HEK293 (cell line): ENCODE measurements at regions not wholly inside any gene's neighbourhood (a gene's known extent, or its start where the extent isn't known, plus 50 kb on each side); places are given as distances from the start of the nearest gene placed in this dataset.

Source experiments
- CTCF ChIA-PET: fragments of 350-600 bp; formaldehyde crosslinking; extraction: SDS; loops from one replicate; lab custom pipeline; 2021; ENCODE audit warnings: antibody characterized with exemption; lab: Yijun Ruan, JAX
- POLR2A ChIA-PET: fragments of 300-600 bp; formaldehyde crosslinking; extraction: SDS; loops from one replicate; lab custom pipeline; 2020; ENCODE audit warnings: antibody characterized with exemption, inconsistent platforms; lab: Yijun Ruan, JAX
- H3K27ac ChIP-seq: fragments of 200-500 bp; sonication (Bioruptor generic); 2 replicates; pipeline ENCODE4 v1.5.1; 2014; ENCODE audit warnings: low read depth, low read length, control low read depth, inconsistent platforms; ENCODE audit errors: extremely low read depth
- H3K36me3 ChIP-seq, 2 experiments: fragments of 200-500 bp in 1 of 2; sonication (Bioruptor generic) in 1 of 2; 1 replicate in 1 of 2; 2 replicates in 1 of 2; pipeline ENCODE4 v1.5.1; 2014 to 2017; ENCODE audit warnings: inconsistent platforms in 2 of 2, low read length in 2 of 2; ENCODE audit not compliant: control insufficient read depth in 2 of 2, insufficient read depth in 1 of 2
- H3K4me1 ChIP-seq: fragments of 200-500 bp; sonication (Bioruptor generic); 2 replicates; pipeline ENCODE4 v1.5.1; 2014; ENCODE audit warnings: mild to moderate bottlenecking, low read length, inconsistent platforms; ENCODE audit not compliant: control insufficient read depth, insufficient read depth
- H3K4me3 ChIP-seq: 2 replicates; pipeline ENCODE4 v1.5.1; 2011; ENCODE audit warnings: low read depth, mild to moderate bottlenecking, control low read depth, low read length, moderate library complexity
- H3K9me3 ChIP-seq: fragments of 200-500 bp; sonication (Bioruptor generic); 2 replicates; pipeline ENCODE4 v1.5.1; 2014; ENCODE audit warnings: low read depth, low read length, inconsistent platforms; ENCODE audit not compliant: control insufficient read depth, insufficient read depth
- OVOL3 ChIP-seq: fragments of 450-650 bp; formaldehyde crosslinking; IDR thresholded peaks from 2 replicates; pipeline ENCODE4 v1.5.1; 2016; ENCODE audit warnings: missing biosample characterization, missing genetic modification characterization
- REPIN1 ChIP-seq: fragments of 450-650 bp; formaldehyde crosslinking; IDR thresholded peaks from 2 replicates; pipeline ENCODE4 v1.5.1; 2017; ENCODE audit warnings: missing biosample characterization, missing genetic modification characterization, low read depth
- YY2 ChIP-seq: fragments of 450-650 bp; formaldehyde crosslinking; IDR thresholded peaks from 2 replicates; pipeline ENCODE4 v1.5.1; 2016; ENCODE audit warnings: missing biosample characterization, missing genetic modification characterization
- ZBTB20 ChIP-seq: fragments of 450-650 bp; formaldehyde crosslinking; IDR thresholded peaks from 2 replicates; pipeline ENCODE4 v1.5.1; 2016; ENCODE audit warnings: missing biosample characterization, missing genetic modification characterization
- ZNF23 ChIP-seq: fragments of 450-650 bp; formaldehyde crosslinking; IDR thresholded peaks from 2 replicates; pipeline ENCODE4 v1.5.1; 2016; ENCODE audit warnings: missing biosample characterization, missing genetic modification characterization, borderline replicate concordance
- ZNF596 ChIP-seq: fragments of 450-650 bp; IDR thresholded peaks from 2 replicates; pipeline ENCODE4 v1.5.0; 2018; ENCODE audit warnings: missing biosample characterization, mild to moderate bottlenecking, missing genetic modification characterization, moderate library complexity
- ZNF623 ChIP-seq: fragments of 450-650 bp; formaldehyde crosslinking; IDR thresholded peaks from 2 replicates; pipeline ENCODE4 v1.5.1; 2016; ENCODE audit warnings: missing biosample characterization, missing genetic modification characterization
- ZNF747 ChIP-seq: fragments of 450-650 bp; formaldehyde crosslinking; IDR thresholded peaks from 2 replicates; pipeline ENCODE4 v1.5.1; 2016; ENCODE audit warnings: missing biosample characterization, missing genetic modification characterization
- ZNF785 ChIP-seq: fragments of 450-650 bp; formaldehyde crosslinking; IDR thresholded peaks from 2 replicates; pipeline ENCODE4 v1.5.1; 2016; ENCODE audit warnings: missing biosample characterization, missing genetic modification characterization
- TF ChIP-seq, protein P1 (sequence below): fragments of 450-650 bp; formaldehyde crosslinking; IDR thresholded peaks from 2 replicates; pipeline ENCODE4 v1.5.1; 2016; ENCODE audit warnings: missing biosample characterization, missing genetic modification characterization
- TF ChIP-seq, protein P2 (sequence below): fragments of 450-650 bp; formaldehyde crosslinking; IDR thresholded peaks from 2 replicates; pipeline ENCODE4 v1.5.1; 2016; ENCODE audit warnings: missing biosample characterization, missing genetic modification characterization
- TF ChIP-seq, protein P3 (sequence below): fragments of 450-650 bp; formaldehyde crosslinking; IDR thresholded peaks from 2 replicates; pipeline ENCODE4 v1.5.1; 2016; ENCODE audit warnings: missing biosample characterization, missing genetic modification characterization
- TF ChIP-seq, protein P4 (sequence below): fragments of 450-650 bp; formaldehyde crosslinking; IDR thresholded peaks from 2 replicates; pipeline ENCODE4 v1.5.1; 2017; ENCODE audit warnings: missing biosample characterization, missing genetic modification characterization
- TF ChIP-seq, protein P5 (sequence below): fragments of 450-650 bp; formaldehyde crosslinking; IDR thresholded peaks from 2 replicates; pipeline ENCODE4; 2016; ENCODE audit warnings: missing biosample characterization, missing genetic modification characterization
- TF ChIP-seq, protein P6 (sequence below): fragments of 450-650 bp; formaldehyde crosslinking; IDR thresholded peaks from 2 replicates; pipeline ENCODE4 v1.5.1; 2016; ENCODE audit warnings: missing biosample characterization, missing genetic modification characterization
- TF ChIP-seq, protein P7 (sequence below): fragments of 450-650 bp; formaldehyde crosslinking; IDR thresholded peaks from 2 replicates; pipeline ENCODE4 v1.5.1; 2016; ENCODE audit warnings: missing biosample characterization, missing genetic modification characterization

DNA sequence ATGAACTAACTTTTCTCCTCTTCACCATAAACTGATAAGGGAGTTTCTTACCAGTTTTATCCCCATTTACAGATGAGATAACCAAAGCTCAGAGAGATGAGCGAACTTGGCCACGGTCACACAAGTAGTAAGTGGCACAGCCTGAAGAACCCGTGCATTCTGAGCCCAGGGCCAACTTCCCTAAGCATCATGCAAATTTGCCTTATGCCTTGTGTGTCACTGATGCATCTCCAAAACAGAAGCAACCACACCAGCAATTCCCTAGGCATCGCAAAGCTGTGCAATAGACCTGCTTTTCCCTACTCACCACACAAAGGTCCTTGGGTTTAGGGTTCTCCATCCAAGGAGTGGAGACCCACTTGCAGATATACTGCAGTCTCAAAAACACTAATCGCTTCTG is 304.5 kb upstream of the KAZN start:
- Histone ChIP-seq H3K36me3 (no peaks in the 10 kb centered on the region), H3K4me3 (no peak overlapping the region), H3K4me1 (no peaks in the 10 kb centered on the region), H3K9me3 (no peaks in the 10 kb centered on the region), H3K27ac (no peak overlapping the region)
- ChIA-PET CTCF (no interaction called here), POLR2A (no interaction called here)
- TF ChIP-seq, protein P1, sequence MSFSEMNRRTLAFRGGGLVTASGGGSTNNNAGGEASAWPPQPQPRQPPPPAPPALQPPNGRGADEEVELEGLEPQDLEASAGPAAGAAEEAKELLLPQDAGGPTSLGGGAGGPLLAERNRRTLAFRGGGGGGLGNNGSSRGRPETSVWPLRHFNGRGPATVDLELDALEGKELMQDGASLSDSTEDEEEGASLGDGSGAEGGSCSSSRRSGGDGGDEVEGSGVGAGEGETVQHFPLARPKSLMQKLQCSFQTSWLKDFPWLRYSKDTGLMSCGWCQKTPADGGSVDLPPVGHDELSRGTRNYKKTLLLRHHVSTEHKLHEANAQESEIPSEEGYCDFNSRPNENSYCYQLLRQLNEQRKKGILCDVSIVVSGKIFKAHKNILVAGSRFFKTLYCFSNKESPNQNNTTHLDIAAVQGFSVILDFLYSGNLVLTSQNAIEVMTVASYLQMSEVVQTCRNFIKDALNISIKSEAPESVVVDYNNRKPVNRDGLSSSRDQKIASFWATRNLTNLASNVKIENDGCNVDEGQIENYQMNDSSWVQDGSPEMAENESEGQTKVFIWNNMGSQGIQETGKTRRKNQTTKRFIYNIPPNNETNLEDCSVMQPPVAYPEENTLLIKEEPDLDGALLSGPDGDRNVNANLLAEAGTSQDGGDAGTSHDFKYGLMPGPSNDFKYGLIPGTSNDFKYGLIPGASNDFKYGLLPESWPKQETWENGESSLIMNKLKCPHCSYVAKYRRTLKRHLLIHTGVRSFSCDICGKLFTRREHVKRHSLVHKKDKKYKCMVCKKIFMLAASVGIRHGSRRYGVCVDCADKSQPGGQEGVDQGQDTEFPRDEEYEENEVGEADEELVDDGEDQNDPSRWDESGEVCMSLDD, result no peak
- TF ChIP-seq YY2 (tag by site-specific recombination), result no peak
- TF ChIP-seq, protein P2, sequence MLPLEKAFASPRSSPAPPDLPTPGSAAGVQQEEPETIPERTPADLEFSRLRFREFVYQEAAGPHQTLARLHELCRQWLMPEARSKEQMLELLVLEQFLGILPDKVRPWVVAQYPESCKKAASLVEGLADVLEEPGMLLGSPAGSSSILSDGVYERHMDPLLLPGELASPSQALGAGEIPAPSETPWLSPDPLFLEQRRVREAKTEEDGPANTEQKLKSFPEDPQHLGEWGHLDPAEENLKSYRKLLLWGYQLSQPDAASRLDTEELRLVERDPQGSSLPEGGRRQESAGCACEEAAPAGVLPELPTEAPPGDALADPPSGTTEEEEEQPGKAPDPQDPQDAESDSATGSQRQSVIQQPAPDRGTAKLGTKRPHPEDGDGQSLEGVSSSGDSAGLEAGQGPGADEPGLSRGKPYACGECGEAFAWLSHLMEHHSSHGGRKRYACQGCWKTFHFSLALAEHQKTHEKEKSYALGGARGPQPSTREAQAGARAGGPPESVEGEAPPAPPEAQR (tag by site-specific recombination), result no peak
- TF ChIP-seq, protein P3, sequence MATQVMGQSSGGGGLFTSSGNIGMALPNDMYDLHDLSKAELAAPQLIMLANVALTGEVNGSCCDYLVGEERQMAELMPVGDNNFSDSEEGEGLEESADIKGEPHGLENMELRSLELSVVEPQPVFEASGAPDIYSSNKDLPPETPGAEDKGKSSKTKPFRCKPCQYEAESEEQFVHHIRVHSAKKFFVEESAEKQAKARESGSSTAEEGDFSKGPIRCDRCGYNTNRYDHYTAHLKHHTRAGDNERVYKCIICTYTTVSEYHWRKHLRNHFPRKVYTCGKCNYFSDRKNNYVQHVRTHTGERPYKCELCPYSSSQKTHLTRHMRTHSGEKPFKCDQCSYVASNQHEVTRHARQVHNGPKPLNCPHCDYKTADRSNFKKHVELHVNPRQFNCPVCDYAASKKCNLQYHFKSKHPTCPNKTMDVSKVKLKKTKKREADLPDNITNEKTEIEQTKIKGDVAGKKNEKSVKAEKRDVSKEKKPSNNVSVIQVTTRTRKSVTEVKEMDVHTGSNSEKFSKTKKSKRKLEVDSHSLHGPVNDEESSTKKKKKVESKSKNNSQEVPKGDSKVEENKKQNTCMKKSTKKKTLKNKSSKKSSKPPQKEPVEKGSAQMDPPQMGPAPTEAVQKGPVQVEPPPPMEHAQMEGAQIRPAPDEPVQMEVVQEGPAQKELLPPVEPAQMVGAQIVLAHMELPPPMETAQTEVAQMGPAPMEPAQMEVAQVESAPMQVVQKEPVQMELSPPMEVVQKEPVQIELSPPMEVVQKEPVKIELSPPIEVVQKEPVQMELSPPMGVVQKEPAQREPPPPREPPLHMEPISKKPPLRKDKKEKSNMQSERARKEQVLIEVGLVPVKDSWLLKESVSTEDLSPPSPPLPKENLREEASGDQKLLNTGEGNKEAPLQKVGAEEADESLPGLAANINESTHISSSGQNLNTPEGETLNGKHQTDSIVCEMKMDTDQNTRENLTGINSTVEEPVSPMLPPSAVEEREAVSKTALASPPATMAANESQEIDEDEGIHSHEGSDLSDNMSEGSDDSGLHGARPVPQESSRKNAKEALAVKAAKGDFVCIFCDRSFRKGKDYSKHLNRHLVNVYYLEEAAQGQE (tag by site-specific recombination), result no peak
- TF ChIP-seq, protein P4, sequence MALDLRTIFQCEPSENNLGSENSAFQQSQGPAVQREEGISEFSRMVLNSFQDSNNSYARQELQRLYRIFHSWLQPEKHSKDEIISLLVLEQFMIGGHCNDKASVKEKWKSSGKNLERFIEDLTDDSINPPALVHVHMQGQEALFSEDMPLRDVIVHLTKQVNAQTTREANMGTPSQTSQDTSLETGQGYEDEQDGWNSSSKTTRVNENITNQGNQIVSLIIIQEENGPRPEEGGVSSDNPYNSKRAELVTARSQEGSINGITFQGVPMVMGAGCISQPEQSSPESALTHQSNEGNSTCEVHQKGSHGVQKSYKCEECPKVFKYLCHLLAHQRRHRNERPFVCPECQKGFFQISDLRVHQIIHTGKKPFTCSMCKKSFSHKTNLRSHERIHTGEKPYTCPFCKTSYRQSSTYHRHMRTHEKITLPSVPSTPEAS, result no peak
- TF ChIP-seq ZNF785 (tag by site-specific recombination), result no peak
- TF ChIP-seq ZNF23 (tag by site-specific recombination), result no peak
- TF ChIP-seq, protein P5, sequence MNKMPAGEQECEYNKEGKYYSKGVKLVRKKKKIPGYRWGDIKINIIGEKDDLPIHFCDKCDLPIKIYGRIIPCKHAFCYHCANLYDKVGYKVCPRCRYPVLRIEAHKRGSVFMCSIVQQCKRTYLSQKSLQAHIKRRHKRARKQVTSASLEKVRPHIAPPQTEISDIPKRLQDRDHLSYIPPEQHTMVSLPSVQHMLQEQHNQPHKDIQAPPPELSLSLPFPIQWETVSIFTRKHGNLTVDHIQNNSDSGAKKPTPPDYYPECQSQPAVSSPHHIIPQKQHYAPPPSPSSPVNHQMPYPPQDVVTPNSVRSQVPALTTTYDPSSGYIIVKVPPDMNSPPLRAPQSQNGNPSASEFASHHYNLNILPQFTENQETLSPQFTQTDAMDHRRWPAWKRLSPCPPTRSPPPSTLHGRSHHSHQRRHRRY, result no peak
- no peak for TF ChIP-seq ZBTB20
- TF ChIP-seq REPIN1 (tag by site-specific recombination), result no peak
- TF ChIP-seq, protein P6, sequence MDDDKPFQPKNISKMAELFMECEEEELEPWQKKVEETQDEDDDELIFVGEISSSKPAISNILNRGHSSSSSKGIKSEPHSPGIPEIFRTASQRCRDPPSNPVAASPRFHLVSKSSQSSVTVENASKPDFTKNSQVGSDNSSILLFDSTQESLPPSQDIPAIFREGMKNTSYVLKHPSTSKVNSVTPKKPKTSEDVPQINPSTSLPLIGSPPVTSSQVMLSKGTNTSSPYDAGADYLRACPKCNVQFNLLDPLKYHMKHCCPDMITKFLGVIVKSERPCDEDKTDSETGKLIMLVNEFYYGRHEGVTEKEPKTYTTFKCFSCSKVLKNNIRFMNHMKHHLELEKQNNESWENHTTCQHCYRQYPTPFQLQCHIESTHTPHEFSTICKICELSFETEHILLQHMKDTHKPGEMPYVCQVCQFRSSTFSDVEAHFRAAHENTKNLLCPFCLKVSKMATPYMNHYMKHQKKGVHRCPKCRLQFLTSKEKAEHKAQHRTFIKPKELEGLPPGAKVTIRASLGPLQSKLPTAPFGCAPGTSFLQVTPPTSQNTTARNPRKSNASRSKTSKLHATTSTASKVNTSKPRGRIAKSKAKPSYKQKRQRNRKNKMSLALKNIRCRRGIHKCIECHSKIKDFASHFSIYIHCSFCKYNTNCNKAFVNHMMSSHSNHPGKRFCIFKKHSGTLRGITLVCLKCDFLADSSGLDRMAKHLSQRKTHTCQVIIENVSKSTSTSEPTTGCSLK (tag by site-specific recombination), result no peak
- no peak for TF ChIP-seq OVOL3
- no peak for TF ChIP-seq ZNF747 (tag by site-specific recombination)
- no peak for TF ChIP-seq ZNF596 (tag by site-specific recombination)
- TF ChIP-seq ZNF623 (tag by site-specific recombination), result no peak
- TF ChIP-seq, protein P7, sequence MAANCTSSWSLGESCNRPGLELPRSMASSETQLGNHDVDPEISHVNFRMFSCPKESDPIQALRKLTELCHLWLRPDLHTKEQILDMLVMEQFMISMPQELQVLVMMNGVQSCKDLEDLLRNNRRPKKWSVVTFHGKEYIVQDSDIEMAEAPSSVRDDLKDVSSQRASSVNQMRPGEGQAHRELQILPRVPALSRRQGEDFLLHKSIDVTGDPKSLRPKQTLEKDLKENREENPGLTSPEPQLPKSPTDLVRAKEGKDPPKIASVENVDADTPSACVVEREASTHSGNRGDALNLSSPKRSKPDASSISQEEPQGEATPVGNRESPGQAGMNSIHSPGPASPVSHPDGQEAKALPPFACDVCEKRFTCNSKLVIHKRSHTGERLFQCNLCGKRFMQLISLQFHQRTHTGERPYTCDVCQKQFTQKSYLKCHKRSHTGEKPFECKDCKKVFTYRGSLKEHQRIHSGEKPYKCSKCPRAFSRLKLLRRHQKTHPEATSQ, result no peak
